ENCODE measurements at regions not wholly inside any gene's neighbourhood (a gene's known extent, or its start where the extent isn't known, plus 50 kb on each side); places are given as distances from the start of the nearest gene placed in this dataset.

DNA sequence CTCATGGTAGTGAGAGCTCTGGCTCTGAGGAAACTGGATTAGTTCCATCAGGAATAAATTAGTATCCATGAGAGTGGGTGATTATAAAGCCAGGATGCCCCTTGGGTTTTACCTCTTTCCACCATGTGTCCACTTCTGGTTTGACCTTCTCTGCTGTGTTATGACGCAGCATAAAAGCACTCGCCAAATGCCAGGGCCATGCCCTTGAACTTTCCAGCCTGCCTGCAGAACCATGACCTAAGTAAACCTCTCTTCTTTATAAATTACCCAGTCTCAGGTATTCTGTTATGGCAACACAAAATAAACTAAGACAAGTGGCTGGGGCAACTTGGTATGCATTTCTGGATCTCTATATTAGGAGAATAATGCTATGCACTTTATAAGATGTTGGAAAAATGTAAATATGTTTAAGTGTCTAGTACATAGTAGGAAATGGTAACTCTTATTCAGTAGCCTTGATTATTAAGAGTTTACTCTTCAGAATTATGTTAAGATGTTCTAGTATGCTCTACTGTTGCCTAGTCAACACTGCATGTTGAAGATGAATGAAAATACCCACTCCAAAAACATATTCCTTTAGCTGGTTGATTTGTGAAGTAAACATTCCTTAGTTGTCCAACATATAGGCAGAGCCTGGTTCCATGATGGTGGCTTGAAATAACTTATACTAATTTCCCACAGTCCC lies 455.6 kb upstream of the TMPO start:
- Histone ChIP-seq H2AFZ (ENCODE audit: control insufficient read depth, low read length) (no peak overlapping the region), H3K36me3 (ENCODE audit: control insufficient read depth in 2 of 2, extremely low read depth in 1 of 2, insufficient read depth in 2 of 2, low read length in 2 of 2) (no peaks in the 10 kb centered on the region), H3K27ac (ENCODE audit: control insufficient read depth, insufficient read depth, low read length) (no peak overlapping the region), H3K4me3 (ENCODE audit: control insufficient read depth in 2 of 3, extremely low read depth in 1 of 3, insufficient read depth in 2 of 3, low read depth in 1 of 3, low read length in 3 of 3) (no peak overlapping the region), H4K20me1 (ENCODE audit: control insufficient read depth, extremely low read depth, insufficient read depth, low read length) (no peaks in the 10 kb centered on the region), H3K79me2 (ENCODE audit: control insufficient read depth, insufficient read depth, low read length) (no peaks in the 10 kb centered on the region), H3K4me1 (ENCODE audit: control insufficient read depth, extremely low read depth, insufficient read depth, low read length) (peaks cover 9% of the 10 kb centered on the region), H3K9me1 (ENCODE audit: control insufficient read depth, extremely low read depth, insufficient read depth, low read length) (no peaks in the 10 kb centered on the region), H3K27me3 (ENCODE audit: control insufficient read depth, extremely low read depth, insufficient read depth, low read length) (no peaks in the 10 kb centered on the region), H3K4me2 (ENCODE audit: control insufficient read depth, extremely low read depth, insufficient read depth, low read depth, low read length) (no peak overlapping the region), H3K9me3 (ENCODE audit: control insufficient read depth, low read depth, low read length) (no peaks in the 10 kb centered on the region), H3K9ac (ENCODE audit: control insufficient read depth, extremely low read depth, insufficient read depth, low read length) (no peak overlapping the region)
- dilution Hi-C loops (cut with MboI; ENCODE audit: extremely low pct_ligation_motif_present, low sequenced_read_pairs): no loop called here
- DNase-seq (ENCODE audit: low read depth, low spot score) (no peak), FAIRE-seq (no peak)
- no peak for TF ChIP-seq EZH2 (IDR thresholded peaks at IDR 0.05; ENCODE audit: low read length)
- TF ChIP-seq, protein P1, sequence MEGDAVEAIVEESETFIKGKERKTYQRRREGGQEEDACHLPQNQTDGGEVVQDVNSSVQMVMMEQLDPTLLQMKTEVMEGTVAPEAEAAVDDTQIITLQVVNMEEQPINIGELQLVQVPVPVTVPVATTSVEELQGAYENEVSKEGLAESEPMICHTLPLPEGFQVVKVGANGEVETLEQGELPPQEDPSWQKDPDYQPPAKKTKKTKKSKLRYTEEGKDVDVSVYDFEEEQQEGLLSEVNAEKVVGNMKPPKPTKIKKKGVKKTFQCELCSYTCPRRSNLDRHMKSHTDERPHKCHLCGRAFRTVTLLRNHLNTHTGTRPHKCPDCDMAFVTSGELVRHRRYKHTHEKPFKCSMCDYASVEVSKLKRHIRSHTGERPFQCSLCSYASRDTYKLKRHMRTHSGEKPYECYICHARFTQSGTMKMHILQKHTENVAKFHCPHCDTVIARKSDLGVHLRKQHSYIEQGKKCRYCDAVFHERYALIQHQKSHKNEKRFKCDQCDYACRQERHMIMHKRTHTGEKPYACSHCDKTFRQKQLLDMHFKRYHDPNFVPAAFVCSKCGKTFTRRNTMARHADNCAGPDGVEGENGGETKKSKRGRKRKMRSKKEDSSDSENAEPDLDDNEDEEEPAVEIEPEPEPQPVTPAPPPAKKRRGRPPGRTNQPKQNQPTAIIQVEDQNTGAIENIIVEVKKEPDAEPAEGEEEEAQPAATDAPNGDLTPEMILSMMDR (optimal IDR thresholded peaks at IDR 0.05 in 1 of 3, IDR thresholded peaks at IDR 0.05 in 1 of 3, conservative IDR thresholded peaks at IDR 0.05 in 1 of 3; ENCODE audit: extremely low read depth in 1 of 3, insufficient read depth in 2 of 3, low read length in 3 of 3): no peak

DNA sequence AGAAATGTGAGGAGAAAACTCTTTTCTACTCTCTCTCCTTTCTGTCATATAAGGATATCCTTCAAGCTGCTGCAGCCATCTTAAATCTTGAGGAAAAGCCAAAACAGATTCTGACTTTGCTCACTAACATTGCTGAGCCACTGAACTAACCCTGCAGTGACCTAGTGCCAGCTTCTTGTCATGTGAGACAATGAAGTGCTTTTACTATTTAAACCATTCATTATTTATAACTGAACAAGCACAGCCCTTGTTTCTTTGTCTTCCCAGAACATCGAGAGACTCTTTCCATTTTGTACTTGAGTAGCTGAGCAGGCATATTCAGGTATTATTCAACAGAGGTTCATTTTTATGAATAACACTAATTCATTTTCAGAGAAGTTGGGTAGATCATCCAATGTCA lies 455.0 kb upstream of the TMPO start:
- Histone ChIP-seq H3K9me1 (ENCODE audit: control insufficient read depth, extremely low read depth, insufficient read depth, low read length) (no peaks in the 10 kb centered on the region), H3K36me3 (ENCODE audit: control insufficient read depth in 2 of 2, extremely low read depth in 1 of 2, insufficient read depth in 2 of 2, low read length in 2 of 2) (no peaks in the 10 kb centered on the region), H3K9me3 (ENCODE audit: control insufficient read depth, low read depth, low read length) (no peaks in the 10 kb centered on the region), H3K27ac (ENCODE audit: control insufficient read depth, insufficient read depth, low read length) (no peak overlapping the region), H3K79me2 (ENCODE audit: control insufficient read depth, insufficient read depth, low read length) (no peaks in the 10 kb centered on the region), H4K20me1 (ENCODE audit: control insufficient read depth, extremely low read depth, insufficient read depth, low read length) (no peaks in the 10 kb centered on the region), H3K4me1 (ENCODE audit: control insufficient read depth, extremely low read depth, insufficient read depth, low read length) (peaks cover 12% of the 10 kb centered on the region), H3K4me2 (ENCODE audit: control insufficient read depth, extremely low read depth, insufficient read depth, low read depth, low read length) (no peak overlapping the region), H3K4me3 (ENCODE audit: control insufficient read depth in 2 of 3, extremely low read depth in 1 of 3, insufficient read depth in 2 of 3, low read depth in 1 of 3, low read length in 3 of 3) (no peak overlapping the region), H3K9ac (ENCODE audit: control insufficient read depth, extremely low read depth, insufficient read depth, low read length) (no peak overlapping the region), H2AFZ (ENCODE audit: control insufficient read depth, low read length) (no peak overlapping the region), H3K27me3 (ENCODE audit: control insufficient read depth, extremely low read depth, insufficient read depth, low read length) (no peaks in the 10 kb centered on the region)
- dilution Hi-C loops (cut with MboI; ENCODE audit: extremely low pct_ligation_motif_present, low sequenced_read_pairs): no loop called here
- DNase-seq (ENCODE audit: low read depth, low spot score): no peak
- no peak for TF ChIP-seq EZH2 (IDR thresholded peaks at IDR 0.05; ENCODE audit: low read length)
- TF ChIP-seq, protein P1 (optimal IDR thresholded peaks at IDR 0.05 in 1 of 3, IDR thresholded peaks at IDR 0.05 in 1 of 3, conservative IDR thresholded peaks at IDR 0.05 in 1 of 3; ENCODE audit: extremely low read depth in 1 of 3, insufficient read depth in 2 of 3, low read length in 3 of 3): no peak
- FAIRE-seq: no peak

Measured in keratinocyte (primary cell).